HFFc6 (cell line): ENCODE measurements at regions not wholly inside any gene's neighbourhood (a gene's known extent, or its start where the extent isn't known, plus 50 kb on each side); places are given as distances from the start of the nearest gene placed in this dataset.

Experiments
- DNase-seq: peaks from one replicate; pipeline ENCODE4 v3.0.0-alpha.2; 2018
- H3K27ac Mint-ChIP-seq: 2 replicates; pipeline ENCODE4 v1.8.0; 2020; ENCODE audit warnings: mild to moderate bottlenecking, mixed read lengths
- H3K27me3 Mint-ChIP-seq: 2 replicates; pipeline ENCODE4 v1.8.0; 2021; ENCODE audit warnings: mild to moderate bottlenecking, moderate library complexity, mixed read lengths; ENCODE audit not compliant: insufficient read depth
- H3K36me3 Mint-ChIP-seq: 2 replicates; pipeline ENCODE4 v1.8.0; 2021; ENCODE audit warnings: low read depth, mixed read lengths
- H3K4me1 Mint-ChIP-seq: 2 replicates; pipeline ENCODE4 v1.8.0; 2020; ENCODE audit warnings: low read depth, mixed read lengths
- H3K4me3 Mint-ChIP-seq: 2 replicates; pipeline ENCODE4 v1.8.0; 2020; ENCODE audit warnings: mild to moderate bottlenecking, moderate library complexity, mixed read lengths
- H3K9me3 Mint-ChIP-seq: 2 replicates; pipeline ENCODE4 v1.8.0; 2020; ENCODE audit warnings: mild to moderate bottlenecking, mixed read lengths
- CTCF ChIP-seq: fragments of 200-600 bp; sonication (generic); IDR thresholded peaks from 2 replicates; pipeline ENCODE4 v1.5.0; 2021; ENCODE audit warnings: antibody characterized with exemption, mild to moderate bottlenecking

GRCh38 chr16:17691106-17691898 lies 220.5 kb upstream of the XYLT1 start:
- Mint-ChIP-seq H3K4me3 (no peak overlapping the region), H3K27me3 (peaks cover 5% of the 10 kb centered on the region; the same call in 1 of the 2 replicates), H3K36me3 (no peaks in the 10 kb centered on the region), H3K4me1 (no peaks in the 10 kb centered on the region), H3K27ac (no peak overlapping the region), H3K9me3 (no peaks in the 10 kb centered on the region)
- no peak for TF ChIP-seq CTCF
- DNase-seq: no peak

- no peak for TF ChIP-seq CTCF
- Mint-ChIP-seq H3K27me3 (no peaks in the 10 kb centered on the region; the same call in 1 of the 2 replicates), H3K4me3 (no peak overlapping the region)
Observed at GRCh38 chr16:17685447-17685846, 214.7 kb upstream of the XYLT1 start.

GRCh38 chr16:17683281-17683680 lies 212.5 kb upstream of the XYLT1 start:
- no peak overlapping the region for H3K27ac Mint-ChIP-seq
- peaks cover 14% of the 10 kb centered on the region for H3K9me3 Mint-ChIP-seq
- peaks cover 8% of the 10 kb centered on the region; the same call in 1 of the 2 replicates for H3K36me3 Mint-ChIP-seq
- no peak overlapping the region for H3K4me3 Mint-ChIP-seq
- no peak for DNase-seq
- H3K4me1 Mint-ChIP-seq: no peaks in the 10 kb centered on the region
- TF ChIP-seq CTCF: no peak
- no peaks in the 10 kb centered on the region; the same call in none of the 2 replicates for H3K27me3 Mint-ChIP-seq

More at GRCh38 chr16:17685447-17685846, 214.7 kb upstream of the XYLT1 start:
- DNase-seq: no peak
- Mint-ChIP-seq H3K27ac (no peak overlapping the region), H3K4me1 (no peaks in the 10 kb centered on the region), H3K9me3 (peaks cover 4% of the 10 kb centered on the region), H3K36me3 (peaks cover 3% of the 10 kb centered on the region; the same call in 1 of the 2 replicates)

- H3K4me3 Mint-ChIP-seq: no peak overlapping the region
- no peaks in the 10 kb centered on the region for H3K4me1 Mint-ChIP-seq
- H3K27me3 Mint-ChIP-seq: no peaks in the 10 kb centered on the region; the same call in none of the 2 replicates
- no peak for TF ChIP-seq CTCF
- peaks cover 8% of the 10 kb centered on the region; the same call in 1 of the 2 replicates for H3K36me3 Mint-ChIP-seq
- DNase-seq: no peak
- peaks cover 14% of the 10 kb centered on the region for H3K9me3 Mint-ChIP-seq
- no peak overlapping the region for H3K27ac Mint-ChIP-seq
Observed at GRCh38 chr16:17676171-17676570, 205.4 kb upstream of the XYLT1 start.

- TF ChIP-seq CTCF: no peak
- no peak overlapping the region for H3K27ac Mint-ChIP-seq
- no peak for DNase-seq
- no peaks in the 10 kb centered on the region for H3K4me1 Mint-ChIP-seq
- H3K36me3 Mint-ChIP-seq: no peaks in the 10 kb centered on the region
- no peak overlapping the region for H3K4me3 Mint-ChIP-seq
- H3K27me3 Mint-ChIP-seq: peaks cover 3% of the 10 kb centered on the region; the same call in 1 of the 2 replicates
- no peaks in the 10 kb centered on the region for H3K9me3 Mint-ChIP-seq
Observed at GRCh38 chr16:17668386-17668785, 197.6 kb upstream of the XYLT1 start.
